Cortex of kidney (tissue), 1 donor: ENCODE measurements at regions not wholly inside any gene's neighbourhood (a gene's known extent, or its start where the extent isn't known, plus 50 kb on each side); places are given as distances from the start of the nearest gene placed in this dataset.
"Not testable (repeated sequence)": the region's sequence is repeated elsewhere in the genome, so short reads cannot be mapped to it uniquely, and the experiment has no call there.

Source experiments
- DNase-seq: peaks from one replicate; lab custom pipeline; 2025; lab: John Stamatoyannopoulos, UW

DNA sequence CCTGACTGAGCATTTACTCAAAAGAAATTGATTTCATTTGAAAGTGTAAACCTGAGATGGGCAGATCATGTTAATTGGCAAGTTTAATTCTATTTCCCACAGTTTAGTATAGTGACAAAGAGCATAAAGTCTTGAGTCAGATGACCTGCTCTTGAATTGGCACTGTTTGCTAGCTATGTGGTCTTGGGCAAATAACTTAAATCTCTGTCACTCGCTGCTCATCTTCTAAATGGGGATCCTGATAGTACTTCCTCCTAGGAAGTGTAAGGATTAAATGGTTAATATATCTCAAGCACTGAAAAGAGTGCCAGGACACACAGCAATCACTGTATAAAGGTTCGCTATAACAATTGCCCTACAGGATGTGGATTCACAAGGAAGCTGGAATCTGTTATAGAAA is 242.8 kb upstream of the JADE1 start:
- DNase-seq, result no peak

DNA sequence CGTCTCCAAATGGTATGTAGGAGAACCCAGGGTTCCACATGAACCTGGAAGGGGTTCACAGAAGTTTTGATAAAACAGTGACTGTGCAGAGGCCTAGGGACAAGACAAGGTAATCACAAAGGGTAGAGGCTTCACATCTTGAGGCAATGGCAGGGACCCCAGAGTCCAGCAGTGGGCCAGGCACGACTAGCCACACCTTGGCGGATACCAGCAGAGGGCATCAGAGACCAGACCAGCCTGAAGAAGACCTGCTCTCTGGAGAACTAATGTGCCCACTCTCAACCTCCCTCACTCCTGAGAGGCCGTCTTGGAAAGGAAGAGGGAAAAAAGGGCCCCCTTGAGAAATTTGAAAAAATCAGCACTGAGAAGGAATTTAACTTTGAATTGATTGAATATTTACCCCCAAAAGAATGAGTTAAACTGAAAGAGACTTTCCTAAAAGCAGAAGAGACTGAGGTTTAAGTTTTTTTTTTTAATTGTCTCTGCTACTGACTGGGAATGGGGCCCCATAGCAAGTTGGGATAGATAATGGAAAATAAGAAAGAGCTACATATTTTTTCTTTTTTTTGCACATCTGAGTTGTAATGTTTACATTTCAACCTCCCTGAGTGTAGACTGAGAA is 243.8 kb upstream of the JADE1 start:
- no peak for DNase-seq

DNA sequence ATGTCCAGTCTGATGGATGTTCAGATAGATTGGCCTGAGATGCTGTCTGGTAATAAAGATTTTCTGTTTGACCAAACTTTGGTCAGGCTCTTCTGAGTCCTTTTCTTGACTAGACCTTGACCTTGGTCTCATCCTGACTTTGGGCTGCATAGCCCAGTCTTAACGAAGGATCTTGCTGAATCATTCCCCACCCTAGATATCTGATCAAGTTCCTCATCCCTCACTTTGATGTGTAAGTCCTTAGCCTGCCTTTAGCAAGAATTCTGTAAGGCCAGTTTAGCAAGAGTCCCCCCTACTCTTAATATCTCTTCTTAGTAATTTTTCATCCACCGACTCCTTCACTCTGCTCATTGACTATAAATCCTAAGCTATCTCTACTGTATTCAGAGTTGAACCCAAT is 244.4 kb upstream of the JADE1 start:
- DNase-seq, result no peak

DNA sequence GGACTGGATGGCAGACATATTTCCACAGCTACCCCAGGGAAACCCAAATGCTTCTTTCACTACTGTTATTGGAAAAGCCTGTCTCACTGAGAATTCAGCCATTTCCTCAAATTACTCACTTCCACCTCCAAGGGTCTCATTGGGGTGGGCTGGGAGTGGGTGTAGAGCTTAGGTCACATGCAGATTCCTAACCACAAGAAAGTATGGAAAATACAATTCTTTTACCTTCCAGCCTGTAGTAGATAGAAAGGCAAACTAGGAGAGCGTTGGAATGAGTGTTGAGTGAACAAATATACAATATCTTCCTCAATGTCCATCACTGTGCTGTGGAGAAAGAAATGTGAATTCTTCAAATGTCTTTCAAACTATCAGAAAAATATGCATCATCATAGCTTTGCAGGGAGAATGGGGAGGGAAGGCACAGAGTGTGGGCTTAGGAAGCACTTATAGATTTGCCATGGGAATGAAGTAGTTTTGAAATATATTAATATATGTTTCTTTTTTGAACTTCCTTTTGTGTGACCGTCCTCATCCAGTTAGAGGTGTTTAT is 245.3 kb upstream of the JADE1 start:
- no peak for DNase-seq

DNA sequence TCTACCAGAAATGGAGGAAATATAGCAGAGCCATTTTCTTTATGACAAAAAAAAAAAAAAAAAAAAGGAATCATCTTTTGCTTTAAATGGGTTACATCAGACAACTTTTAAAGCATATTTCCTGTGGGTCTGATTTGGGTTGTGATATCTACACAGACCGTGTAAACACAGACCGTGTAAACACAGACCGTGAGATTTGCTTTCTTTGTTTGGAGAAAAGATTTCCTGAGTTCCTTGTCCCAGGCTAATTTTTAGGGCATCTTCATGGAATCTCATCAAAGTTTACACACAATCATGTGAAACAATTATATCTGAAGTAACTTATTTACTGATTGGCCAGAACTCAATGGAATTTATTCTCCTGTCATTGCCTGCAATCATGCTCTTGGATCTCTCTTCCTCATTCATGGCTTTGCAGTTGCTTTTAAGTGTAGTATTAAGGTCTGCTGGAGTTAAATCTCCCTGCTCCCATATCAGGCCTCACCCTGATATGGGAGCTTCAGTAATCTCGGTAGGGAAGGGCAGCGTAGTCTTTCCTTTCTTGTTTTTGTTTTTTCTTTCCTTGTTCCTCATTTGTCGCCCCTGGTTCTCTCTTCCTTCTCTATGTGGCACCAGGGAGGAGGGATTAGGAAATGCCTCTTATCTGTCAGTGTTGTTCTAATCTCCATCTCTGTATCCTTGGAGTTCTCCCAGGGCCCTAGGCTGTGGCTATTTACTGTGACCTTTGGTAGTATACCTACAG is 248.6 kb upstream of the JADE1 start:
- no peak for DNase-seq

DNA sequence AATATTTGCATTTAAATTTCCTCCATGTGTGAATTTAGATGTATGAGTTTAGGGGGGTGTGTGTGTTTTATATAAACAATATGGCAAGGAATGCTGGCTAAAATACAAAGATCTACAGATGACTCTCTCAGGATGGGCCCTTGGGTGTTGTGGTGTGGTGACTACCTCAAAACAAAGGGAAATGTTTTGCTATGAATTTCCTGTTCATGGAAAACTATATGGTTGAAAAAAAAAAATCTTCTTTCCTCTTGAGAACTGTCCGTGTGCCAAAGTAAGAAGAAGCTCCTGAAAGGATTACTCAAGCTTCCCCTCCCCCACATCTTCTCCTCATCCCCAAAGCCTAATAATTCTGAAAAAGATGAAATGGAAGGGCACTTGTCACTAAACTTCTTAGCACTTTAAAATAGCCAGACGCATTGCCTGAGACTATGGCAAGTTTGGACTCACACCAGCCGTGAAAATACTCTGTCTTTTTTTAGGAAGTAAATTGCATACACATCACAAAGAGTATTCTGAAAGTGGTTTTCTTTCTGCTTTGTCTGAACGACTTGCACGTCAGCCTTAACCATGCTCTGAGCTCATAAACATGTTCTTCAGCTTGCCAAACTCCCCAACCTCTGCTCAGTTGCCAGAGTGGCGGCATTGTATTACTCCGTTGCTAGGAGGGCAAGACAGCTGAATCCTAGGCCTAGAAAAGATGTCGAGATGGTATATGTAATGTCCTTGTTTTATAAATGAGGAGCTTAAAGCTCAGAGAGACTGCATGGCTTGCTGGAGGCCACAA is 250.4 kb upstream of the JADE1 start:
- no peak for DNase-seq

DNA sequence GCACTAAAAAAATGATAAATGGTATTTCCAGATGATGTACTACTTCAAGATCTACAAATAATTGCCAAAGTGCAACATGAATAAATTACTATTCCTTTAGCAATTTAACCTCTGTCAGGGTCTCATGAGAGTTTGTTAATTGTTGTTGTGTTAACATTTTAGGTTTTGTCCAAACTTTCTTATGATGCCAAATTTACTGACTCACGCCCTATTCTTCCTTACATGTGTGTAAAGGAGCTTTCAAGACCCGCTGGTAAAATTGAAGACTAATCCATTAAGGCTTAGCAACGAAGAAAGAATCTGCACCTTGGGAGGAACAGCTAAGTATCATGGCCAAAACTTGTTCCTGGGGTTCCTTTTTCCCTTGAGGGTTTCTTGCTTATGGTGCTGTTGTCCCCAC is 252.7 kb upstream of the JADE1 start:
- DNase-seq, result no peak

DNA sequence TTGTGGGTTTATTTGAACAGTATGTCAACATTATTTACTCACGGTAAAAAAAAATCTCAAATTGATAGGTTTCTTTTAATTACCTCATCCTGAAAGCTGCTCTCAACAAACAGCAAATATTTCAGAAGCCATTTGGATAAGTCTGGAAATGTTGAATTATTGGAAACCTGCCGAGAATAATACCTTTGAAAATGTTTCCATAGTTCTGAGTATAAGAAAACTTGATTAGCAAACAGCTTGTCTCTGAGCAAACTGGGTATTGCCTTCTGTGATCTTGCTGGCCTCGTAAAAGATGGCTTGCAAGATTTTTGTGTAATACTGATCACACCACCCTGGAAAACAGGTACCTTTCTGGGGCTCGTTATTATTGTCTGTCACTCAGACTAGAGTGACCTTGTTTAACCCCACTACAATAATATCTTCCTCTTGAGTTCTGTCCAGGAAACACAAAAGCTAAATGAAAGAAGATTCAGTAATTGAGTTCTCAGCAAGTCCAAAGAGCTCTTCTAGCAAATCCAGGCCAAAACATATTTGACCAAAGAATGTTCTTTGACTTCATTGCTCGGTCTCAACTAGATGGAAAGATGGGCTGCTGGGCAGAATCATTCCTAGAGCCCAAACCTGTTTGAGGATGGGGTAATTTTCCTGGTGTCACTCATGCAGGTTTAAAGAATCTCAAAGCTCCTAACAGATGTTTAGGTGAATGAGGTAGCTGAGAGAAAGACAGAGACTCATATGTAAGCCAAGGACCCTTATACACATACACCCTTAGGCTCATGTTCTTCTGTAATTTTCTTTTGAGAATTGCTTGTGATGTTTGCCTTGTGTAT is 255.6 kb upstream of the JADE1 start:
- DNase-seq, result no peak

DNA sequence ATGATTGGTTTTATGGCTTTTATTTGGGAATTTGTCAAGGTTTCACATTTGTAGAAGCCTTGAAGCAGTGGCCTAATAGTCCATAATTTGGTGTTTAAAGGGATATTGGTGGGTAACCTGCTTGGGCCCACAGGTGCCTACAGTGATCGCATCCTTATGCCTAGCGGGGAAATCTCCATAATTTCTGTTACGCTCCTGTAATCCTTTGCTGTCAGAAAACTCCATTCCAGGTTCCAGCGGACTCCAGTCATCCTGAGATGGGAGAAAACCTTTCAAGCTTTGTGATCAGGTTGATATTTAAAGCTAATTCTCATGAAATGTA is 257.0 kb upstream of the JADE1 start:
- no peak for DNase-seq

DNA sequence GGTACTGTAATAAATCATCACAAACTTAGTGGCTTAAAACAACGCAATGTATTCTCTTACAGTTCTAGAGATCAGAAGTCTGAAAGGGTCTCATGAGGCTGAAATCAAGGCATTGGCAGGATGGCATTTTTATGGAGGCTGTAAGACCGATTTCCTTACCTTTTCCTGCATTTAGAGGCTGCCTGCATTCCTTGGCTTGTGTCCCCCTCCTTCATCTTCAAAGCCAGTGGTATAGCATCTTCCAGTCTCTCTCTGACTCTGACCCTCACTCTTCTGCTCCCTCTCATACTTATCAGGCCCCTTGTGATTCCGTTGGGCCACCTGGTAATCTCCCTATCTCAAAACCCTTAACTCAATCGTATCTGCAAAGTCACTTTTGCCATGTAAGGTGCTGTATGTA is 258.2 kb upstream of the JADE1 start:
- no peak for DNase-seq

DNA sequence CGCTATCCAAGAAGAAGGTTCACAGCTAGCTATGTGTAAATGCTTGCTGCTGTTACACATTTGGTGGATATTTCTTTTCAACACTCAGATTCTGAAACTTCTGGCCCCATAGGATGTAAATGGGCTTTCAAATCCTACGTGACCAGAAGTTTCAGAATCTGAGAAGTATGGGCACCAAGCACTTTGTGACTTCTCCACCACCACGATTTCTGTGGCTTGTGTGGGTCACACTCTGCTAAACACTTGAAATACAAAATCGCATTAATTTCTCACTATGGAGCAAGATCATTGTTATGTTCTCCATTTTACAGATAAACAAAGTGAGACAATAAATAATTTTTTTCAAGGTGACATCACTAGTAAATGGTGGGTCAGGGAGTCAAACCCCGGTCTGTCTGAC is 259.4 kb upstream of the JADE1 start:
- DNase-seq, result no peak

DNA sequence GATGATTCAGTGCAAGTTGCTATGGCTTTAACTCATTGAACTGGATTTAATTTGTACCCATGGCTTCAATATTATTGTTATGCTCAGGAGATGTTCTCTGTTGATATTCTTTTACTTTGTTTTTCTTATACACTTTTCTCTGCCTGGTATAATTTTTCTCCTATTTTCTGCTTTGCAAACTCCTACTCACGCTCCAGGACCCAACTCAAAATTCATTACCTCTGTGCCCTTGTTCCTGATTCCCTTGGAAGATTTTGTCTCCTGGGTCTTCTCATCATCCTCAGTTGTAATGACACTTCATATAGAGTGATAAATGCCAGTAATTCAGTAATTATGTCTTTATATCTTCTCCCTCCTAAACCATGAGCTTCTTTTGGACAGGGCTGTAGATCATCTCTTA is 259.9 kb upstream of the JADE1 start:
- no peak for DNase-seq

DNA sequence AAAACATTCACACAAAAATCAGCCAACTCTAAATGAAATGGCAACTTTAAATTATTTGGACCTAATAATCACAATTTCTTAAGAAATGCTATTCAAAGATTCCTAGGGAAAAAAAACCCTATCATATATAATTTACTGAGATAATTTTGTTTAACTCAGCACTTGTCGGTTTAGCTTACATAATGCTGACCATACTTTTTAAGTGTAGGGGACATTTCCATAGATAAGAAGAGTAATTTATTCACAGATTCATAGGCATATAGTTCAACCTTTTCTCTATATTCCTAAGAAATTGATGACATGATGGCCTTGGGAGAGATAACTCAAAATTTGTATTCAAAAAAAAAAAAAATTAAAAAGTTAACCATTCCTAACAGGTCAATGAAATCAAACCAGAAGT is 260.8 kb upstream of the PGRMC2 start:
- no peak for DNase-seq

DNA sequence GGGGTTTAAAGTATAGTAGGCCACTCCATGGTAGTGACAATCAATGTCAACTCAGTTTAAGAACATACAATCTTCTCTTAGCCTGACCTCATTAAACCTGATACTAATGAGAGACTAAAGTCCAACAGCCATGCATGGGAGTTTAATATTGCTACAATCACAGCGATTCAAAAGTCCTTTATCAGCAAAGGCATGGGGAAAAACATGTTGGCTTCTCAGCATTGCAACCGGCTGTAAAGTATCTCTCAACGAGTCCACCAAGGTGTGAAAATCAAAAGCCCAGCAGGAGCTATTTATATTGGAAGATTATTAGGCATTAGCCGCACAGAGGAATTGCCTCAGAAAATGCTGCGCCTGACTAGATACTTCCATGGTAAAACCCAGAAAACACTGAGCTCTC is 256.7 kb upstream of the PGRMC2 start:
- no peak for DNase-seq

DNA sequence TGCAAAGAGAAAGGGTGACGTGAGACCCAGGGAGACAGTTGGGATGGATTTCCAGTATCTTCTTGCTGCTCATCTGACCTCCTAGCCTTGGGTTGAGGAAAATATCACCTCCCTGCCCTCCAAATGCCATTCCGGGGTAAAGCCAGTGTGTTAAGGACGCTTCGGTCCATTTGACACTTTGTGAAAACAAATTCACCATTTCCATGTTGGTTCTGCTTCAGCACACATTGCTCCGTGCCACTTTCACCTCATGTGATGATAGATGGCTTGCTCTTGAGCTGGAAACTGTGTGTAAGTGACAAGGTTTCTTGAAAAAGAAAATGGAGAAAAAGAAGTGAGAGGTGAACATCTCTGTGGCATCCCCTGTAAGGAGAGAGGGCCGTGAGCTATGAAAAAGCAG is 256.1 kb upstream of the PGRMC2 start:
- DNase-seq, result no peak

DNA sequence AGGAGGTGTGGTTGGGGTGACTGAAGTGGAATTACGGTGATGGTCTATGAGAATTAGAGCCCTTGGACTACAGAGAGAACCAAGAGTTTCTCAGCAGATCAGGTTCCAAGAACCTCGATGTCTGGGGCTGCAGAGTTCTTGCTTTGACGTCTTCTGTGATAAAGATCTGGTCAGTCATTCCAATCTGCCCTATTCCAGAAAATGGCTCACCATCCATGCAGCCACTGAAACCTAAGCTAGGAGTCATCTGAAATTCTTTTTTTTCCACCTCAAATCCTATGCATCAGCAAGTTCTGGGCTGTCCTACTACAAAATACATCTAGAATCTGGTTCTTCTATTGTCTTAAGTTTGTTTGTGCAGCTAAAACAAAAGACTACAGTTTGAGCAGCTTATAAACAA is 254.4 kb upstream of the PGRMC2 start:
- no peak for DNase-seq

DNA sequence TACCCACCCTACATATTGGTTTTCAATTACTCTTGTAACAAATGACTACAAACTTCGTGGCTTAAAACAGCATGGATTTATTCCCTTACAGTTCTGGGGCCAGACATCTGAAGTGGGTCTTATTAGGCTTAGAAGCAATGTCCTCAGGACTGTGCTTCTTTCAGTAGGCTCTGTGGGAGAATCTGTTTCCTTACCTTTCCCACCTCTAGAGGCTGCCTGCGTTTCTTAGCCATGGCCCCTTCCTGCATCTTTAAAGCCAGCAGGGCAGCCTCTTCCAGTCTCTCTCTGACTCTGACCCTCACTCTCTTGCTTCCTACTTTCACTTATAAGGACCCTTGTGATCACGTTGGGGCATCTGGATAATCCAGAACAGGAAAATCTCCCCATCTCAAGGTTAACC is 252.5 kb upstream of the PGRMC2 start:
- no peak for DNase-seq

DNA sequence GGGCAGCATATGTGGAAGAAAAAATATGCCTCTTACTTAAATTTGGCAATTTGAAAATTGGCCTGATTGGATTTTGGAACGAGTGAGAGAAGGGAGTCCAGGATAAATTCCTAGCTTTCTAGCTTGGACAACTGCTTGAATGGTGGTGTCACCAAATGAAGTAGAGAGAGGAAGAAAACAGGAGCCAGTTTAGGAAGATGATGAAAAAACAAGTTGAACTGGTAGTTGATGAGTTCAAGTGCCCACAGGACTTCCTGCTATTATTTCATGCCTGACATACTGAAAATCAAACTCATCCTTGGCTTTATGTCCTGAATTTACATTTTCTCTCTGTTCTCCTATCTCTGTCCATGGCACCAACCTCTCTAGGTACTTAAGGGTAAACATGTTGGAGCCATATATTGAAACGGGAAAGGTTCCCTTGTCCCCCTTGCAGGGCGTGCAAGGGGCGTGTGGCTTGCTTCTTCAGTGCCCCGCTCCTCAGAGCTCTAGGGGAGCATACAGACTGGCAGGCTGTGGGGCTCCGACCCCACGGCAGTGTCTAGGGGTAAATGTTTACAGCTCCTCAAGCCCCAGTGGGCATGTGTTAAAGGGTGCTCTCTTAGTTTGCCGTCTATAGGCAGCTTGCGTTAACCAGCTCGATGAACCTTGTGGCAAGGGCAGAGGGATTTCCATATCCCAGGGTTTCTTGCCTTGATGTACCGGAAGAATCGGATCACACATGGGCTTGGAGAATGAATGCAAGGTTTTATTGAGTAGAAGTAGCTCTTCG is 250.7 kb upstream of the PGRMC2 start:
- DNase-seq, result no peak

DNA sequence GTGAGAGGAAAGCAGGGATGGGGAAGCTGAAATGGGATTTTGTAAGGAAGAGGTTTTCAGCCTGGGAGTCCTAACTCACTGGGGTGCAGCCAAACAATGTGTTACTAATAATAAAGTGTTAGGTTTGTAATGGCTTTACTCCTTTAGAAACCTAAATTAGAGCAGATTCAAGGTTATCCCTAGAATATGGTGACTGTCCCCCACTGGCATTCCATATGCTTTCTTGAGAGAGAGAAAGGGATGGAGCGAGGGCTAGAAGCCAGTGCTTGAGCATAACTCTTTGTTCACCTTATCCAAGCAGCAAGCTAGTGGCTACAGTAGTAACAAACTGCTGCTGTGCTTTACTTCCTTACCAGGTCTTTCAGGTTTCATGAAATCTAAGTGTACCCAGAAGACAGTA is 249.1 kb upstream of the PGRMC2 start:
- no peak for DNase-seq

DNA sequence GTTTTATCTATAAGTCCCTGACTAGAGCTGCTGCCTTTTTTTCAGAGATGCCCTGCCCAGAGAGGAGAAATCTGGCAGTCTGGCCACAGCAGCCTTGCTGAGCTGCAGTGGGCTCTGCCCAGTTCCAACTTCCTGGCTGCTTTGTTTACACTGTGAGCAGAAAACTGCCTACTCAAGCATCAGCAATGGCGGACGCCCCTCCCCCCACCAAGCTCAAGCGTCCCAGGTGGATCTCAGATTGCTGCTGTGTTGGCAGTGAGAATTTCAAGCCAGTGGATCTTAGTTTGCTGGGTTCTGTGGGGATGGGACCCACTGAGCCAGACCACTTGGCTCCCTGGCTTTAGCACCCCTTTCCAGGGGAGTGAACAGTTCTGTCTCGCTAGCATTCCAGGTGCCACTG is 247.9 kb upstream of the PGRMC2 start:
- DNase-seq, result not testable (repeated sequence)

DNA sequence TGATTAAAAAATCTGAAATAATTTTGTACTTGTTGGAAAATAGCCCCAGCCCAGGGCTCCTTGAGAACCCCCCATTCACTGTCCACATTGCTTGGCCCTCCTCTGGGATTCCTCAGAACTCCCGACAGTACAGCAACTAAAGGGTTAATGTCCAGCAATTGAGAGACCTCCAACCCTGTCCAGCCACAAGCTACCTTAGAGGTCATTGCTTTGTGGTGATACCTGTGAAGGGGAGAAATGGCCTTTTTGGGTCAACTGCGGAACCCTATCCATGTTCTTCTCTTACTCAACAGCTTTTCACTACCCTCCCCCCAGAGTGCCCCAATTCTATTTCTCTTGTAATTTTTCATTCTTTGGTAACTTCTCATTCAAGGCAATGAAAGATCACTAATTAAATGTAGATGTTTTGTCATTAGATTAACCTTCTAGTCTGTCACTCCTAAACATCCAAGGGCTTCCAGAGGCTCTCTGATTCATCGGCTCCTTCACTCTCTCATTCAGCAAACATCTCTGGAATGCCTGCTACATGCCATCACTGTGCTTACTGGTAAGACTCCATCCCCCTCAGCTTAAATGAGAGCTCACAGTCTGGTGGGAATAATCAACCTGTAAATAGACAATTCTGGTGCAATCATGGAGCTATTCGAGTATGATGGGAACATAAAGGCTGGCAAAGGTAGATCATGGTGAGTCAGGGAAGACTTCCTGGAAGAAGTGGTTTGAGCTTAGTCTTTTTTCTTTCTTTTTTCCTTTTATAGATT is 241.4 kb upstream of the PGRMC2 start:
- no peak for DNase-seq
